Left ventricle myocardium inferior (tissue), 1 donor: ENCODE measurements at regions not wholly inside any gene's neighbourhood (a gene's known extent, or its start where the extent isn't known, plus 50 kb on each side); places are given as distances from the start of the nearest gene placed in this dataset.

ENCODE experiments used
- DNase-seq: peaks from one replicate; pipeline ENCODE4 v3.0.0-alpha.2; 2020
- H3K27ac ChIP-seq: fragments of 200-600 bp; replicated peaks from 2 replicates; pipeline ENCODE4 v1.8.0; 2021
- H3K27me3 ChIP-seq: fragments of 200-600 bp; 2 replicates; pipeline ENCODE4 v1.8.0; 2021; ENCODE audit warnings: low read depth
- H3K36me3 ChIP-seq: fragments of 200-600 bp; 2 replicates; pipeline ENCODE4 v1.8.0; 2021
- H3K4me1 ChIP-seq: fragments of 200-600 bp; 2 replicates; pipeline ENCODE4 v1.8.0; 2021
- H3K4me3 ChIP-seq: fragments of 200-600 bp; 2 replicates; pipeline ENCODE4 v1.8.0; 2021; ENCODE audit warnings: mild to moderate bottlenecking, moderate library complexity
- H3K9me3 ChIP-seq: fragments of 200-600 bp; replicated peaks from 2 replicates; pipeline ENCODE4 v1.8.0; 2021
- CTCF ChIP-seq: fragments of 200-600 bp; IDR thresholded peaks from 2 replicates; pipeline ENCODE4 v1.8.0; 2021; ENCODE audit warnings: antibody characterized with exemption, mild to moderate bottlenecking, borderline replicate concordance
- intact Hi-C: fragments of 100-400 bp; cut with micrococcal nuclease; formaldehyde crosslinking; loops from one replicate; pipeline ENCODE4 v1.11.0; 2022
- donor health status: DM: no; HTN: yes; CAD: no; lungs with severe emphysema.

GRCh38 chr2:234846599-234847363, 105.0 kb upstream of the SH3BP4 start:
- Histone ChIP-seq H3K27ac (no peak overlapping the region), H3K4me3 (no peak overlapping the region), H3K9me3 (no peaks in the 10 kb centered on the region), H3K4me1 (peaks cover under 1% of the 10 kb centered on the region), H3K27me3 (no peaks in the 10 kb centered on the region), H3K36me3 (no peaks in the 10 kb centered on the region)
- TF ChIP-seq CTCF = no peak
- no peak for DNase-seq
- intact Hi-C loops = no loop called here

- DNase-seq = no peak
These were observed 105.9 kb upstream of the SH3BP4 start for GRCh38 chr2:234845602-234846590.

GRCh38 chr2:234843411-234843810, 108.4 kb upstream of the SH3BP4 start:
- intact Hi-C loops = no loop called here
- TF ChIP-seq CTCF = no peak
- Histone ChIP-seq H3K4me1 (peaks cover 23% of the 10 kb centered on the region), H3K9me3 (no peaks in the 10 kb centered on the region), H3K36me3 (no peaks in the 10 kb centered on the region), H3K27ac (no peak overlapping the region), H3K4me3 (no peak overlapping the region), H3K27me3 (no peaks in the 10 kb centered on the region)
- DNase-seq = no peak

More at GRCh38 chr2:234845602-234846590, 105.9 kb upstream of the SH3BP4 start:
- intact Hi-C loops = no loop called here
- TF ChIP-seq CTCF = no peak
- Histone ChIP-seq H3K36me3 (no peaks in the 10 kb centered on the region), H3K4me3 (no peak overlapping the region), H3K27ac (no peak overlapping the region), H3K9me3 (no peaks in the 10 kb centered on the region), H3K27me3 (no peaks in the 10 kb centered on the region), H3K4me1 (peaks cover 9% of the 10 kb centered on the region)

GRCh38 chr2:234842753-234843152, 109.1 kb upstream of the SH3BP4 start:
- Histone ChIP-seq H3K4me3 (no peak overlapping the region), H3K27ac (no peak overlapping the region), H3K4me1 (peaks cover 23% of the 10 kb centered on the region), H3K9me3 (no peaks in the 10 kb centered on the region), H3K27me3 (no peaks in the 10 kb centered on the region), H3K36me3 (no peaks in the 10 kb centered on the region)
- intact Hi-C loops = no loop called here
- DNase-seq = no peak
- TF ChIP-seq CTCF = no peak

GRCh38 chr2:234841321-234842015, 110.3 kb upstream of the SH3BP4 start:
- DNase-seq = no peak
- TF ChIP-seq CTCF = no peak
- intact Hi-C loops = no loop called here
- Histone ChIP-seq H3K27ac (no peak overlapping the region), H3K27me3 (no peaks in the 10 kb centered on the region), H3K4me3 (no peak overlapping the region), H3K36me3 (no peaks in the 10 kb centered on the region), H3K4me1 (peaks cover 24% of the 10 kb centered on the region), H3K9me3 (no peaks in the 10 kb centered on the region)
